Loucy (cell line): ENCODE measurements at regions not wholly inside any gene's neighbourhood (a gene's known extent, or its start where the extent isn't known, plus 50 kb on each side); places are given as distances from the start of the nearest gene placed in this dataset.

ENCODE experiments used
- EZH2phosphoT487 ChIP-seq: fragments of 200-600 bp; IDR thresholded peaks from 2 replicates; pipeline ENCODE4 v1.6.1; 2018; ENCODE audit warnings: antibody characterized with exemption, mild to moderate bottlenecking, moderate library complexity, borderline replicate concordance
- TF ChIP-seq, protein P1 (sequence below): fragments of 200-600 bp; sonication (generic); conservative IDR thresholded peaks from 2 replicates; pipeline ENCODE4 v1.5.1; 2014; ENCODE audit warnings: mild to moderate bottlenecking, antibody characterized with exemption, low read length

DNA sequence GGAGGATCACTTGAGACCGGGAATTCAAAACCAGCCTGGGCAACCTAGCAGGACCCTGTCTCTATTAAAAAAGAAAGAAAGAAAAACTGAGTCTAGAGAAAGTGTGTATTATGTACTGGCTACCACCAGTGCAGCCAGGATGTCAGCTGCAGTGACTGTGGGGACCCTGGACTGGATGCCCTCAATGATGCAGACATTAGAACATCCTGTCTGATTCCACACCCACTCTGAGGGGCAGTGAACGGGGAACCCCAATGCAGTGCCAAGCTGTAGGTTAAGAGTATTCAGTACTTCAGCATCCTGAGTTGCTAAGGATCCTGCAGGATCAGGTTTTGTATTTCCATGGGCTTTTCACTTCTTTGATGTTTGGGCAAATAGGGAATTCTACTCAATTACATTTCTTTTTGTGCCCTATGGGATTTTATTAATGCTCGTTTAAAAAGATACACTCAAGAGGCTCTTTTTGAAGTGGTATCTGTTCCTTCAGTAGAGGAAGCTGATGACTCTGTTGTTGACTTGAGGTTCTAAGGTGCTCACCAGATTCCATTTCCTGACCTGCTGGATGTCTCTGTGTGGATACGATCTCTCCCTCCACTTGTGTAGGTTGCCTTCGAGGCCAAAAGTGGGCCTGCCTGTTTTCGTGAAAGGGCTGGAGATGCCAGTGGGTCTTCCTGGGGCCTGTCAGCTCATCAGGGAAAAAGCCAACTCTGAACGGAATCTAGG lies 85.9 kb upstream of the CLCN4 start:
- TF ChIP-seq, protein P1, sequence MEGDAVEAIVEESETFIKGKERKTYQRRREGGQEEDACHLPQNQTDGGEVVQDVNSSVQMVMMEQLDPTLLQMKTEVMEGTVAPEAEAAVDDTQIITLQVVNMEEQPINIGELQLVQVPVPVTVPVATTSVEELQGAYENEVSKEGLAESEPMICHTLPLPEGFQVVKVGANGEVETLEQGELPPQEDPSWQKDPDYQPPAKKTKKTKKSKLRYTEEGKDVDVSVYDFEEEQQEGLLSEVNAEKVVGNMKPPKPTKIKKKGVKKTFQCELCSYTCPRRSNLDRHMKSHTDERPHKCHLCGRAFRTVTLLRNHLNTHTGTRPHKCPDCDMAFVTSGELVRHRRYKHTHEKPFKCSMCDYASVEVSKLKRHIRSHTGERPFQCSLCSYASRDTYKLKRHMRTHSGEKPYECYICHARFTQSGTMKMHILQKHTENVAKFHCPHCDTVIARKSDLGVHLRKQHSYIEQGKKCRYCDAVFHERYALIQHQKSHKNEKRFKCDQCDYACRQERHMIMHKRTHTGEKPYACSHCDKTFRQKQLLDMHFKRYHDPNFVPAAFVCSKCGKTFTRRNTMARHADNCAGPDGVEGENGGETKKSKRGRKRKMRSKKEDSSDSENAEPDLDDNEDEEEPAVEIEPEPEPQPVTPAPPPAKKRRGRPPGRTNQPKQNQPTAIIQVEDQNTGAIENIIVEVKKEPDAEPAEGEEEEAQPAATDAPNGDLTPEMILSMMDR, result no peak
- no peak for TF ChIP-seq EZH2phosphoT487
